Pancreas (tissue), 10 donors: ENCODE measurements at regions not wholly inside any gene's neighbourhood (a gene's known extent, or its start where the extent isn't known, plus 50 kb on each side); places are given as distances from the start of the nearest gene placed in this dataset.

Experiments
- ATAC-seq, 4 donors: fragments of 200-7000 bp; cut with Tn5 transposase; one replicate each; pipeline versions ENCODE4 v1.8.0 to v1.9.1; 2020; ENCODE audit warnings: mild to moderate bottlenecking in 4 of 4, moderate library complexity in 4 of 4
- DNase-seq, 6 donors: peaks; one replicate each; pipeline ENCODE4 v3.0.0-alpha.2; 2020
- FAIRE-seq: peaks from 2 replicates; lab custom pipeline; 2012; peaks lifted over from hg19 to GRCh38; lab: Jason Lieb, UNC
- H3K27ac ChIP-seq, 4 donors: fragments of 200-600 bp; sonication (generic); 1 replicate in 3 of 4; 2 replicates in 1 of 4; pipeline versions ENCODE4 v1.5.0 to v1.8.0; 2020
- H3K27me3 ChIP-seq, 4 donors: fragments of 200-600 bp; one replicate each; pipeline ENCODE4 v1.8.0; 2021
- H3K36me3 ChIP-seq, 3 donors: fragments of 200-600 bp; sonication (generic) in 1 of 3; one replicate each; pipeline versions ENCODE4 v1.5.0 to v1.8.0; 2020 to 2021
- H3K4me1 ChIP-seq, 3 donors: fragments of 200-600 bp; one replicate each; pipeline ENCODE4 v1.8.0; 2021
- H3K4me3 ChIP-seq, 4 donors: fragments of 200-600 bp; sonication (generic) in 2 of 4; one replicate each; pipeline versions ENCODE4 v1.5.0 to v1.8.0; 2020 to 2021
- H3K9me3 ChIP-seq, 4 donors: fragments of 200-600 bp; one replicate each; pipeline ENCODE4 v1.8.0; 2021
- CTCF ChIP-seq, 4 donors: fragments of 200-600 bp; sonication (generic) in 3 of 4; IDR thresholded peaks; one replicate each; pipeline versions ENCODE4 v1.5.0 to v1.8.0; 2021; ENCODE audit warnings: antibody characterized with exemption in 4 of 4
- WGBS, 2 donors: extraction: QIAGEN DNeasy Blood & Tissue Kit; methylation state at CpG; one replicate each; pipeline ENCODE4 v1.1.7; 2013; 5-methylcytosine and 5-hydroxymethylcytosine counted together
- intact Hi-C, 3 donors: fragments of 100-400 bp; cut with DNase I; formaldehyde crosslinking; loops; one replicate each; pipeline versions ENCODE4 v1.11.1 to v1.14.2; 2022
- donor health status: healthy with polysubstance abuse.
- donor health status: DM: no; HTN: no; CAD: no; lungs with moderate emphysema.
- donor health status: DM: no; HTN: no; CAD: no.
- donor health status: control.
- donor health status: control.
- donor health status: Bipolar disorder and iron deficiency.
- donor health status: DM: yes; HTN: yes; CAD: no.
- donor health status: DM: no; HTN: no; CAD: no.
- donor health status: DM: no; HTN: no; CAD: no.
- donor health status: DM: yes; HTN: yes; CAD: no.

GRCh38 chr6:48369100-48369499, 258.1 kb upstream of the PTCHD4 start:
- 77 to 88% methylated on average over 2 of the region's 2 CpGs for WGBS, 2 donors
- no peak for TF ChIP-seq CTCF (IDR thresholded peaks at IDR 0.05)
- no peak for DNase-seq
- no peaks in the 10 kb centered on the region for H3K4me1 ChIP-seq
- no peak overlapping the region for H3K27ac ChIP-seq
- H3K36me3 ChIP-seq = no peaks in the 10 kb centered on the region
- H3K9me3 ChIP-seq = no peaks in the 10 kb centered on the region
- ATAC-seq = no peak
- H3K27me3 ChIP-seq = no peaks in the 10 kb centered on the region
- FAIRE-seq = no peak
- H3K4me3 ChIP-seq = no peak overlapping the region
- intact Hi-C loops = no loop called here

- ATAC-seq (no peak), FAIRE-seq (no peak), DNase-seq (no peak)
- intact Hi-C loops = no loop called here
- WGBS, 2 donors = 24 to 49% methylated on average over 1 of the region's 1 CpG
- no peak overlapping the region for H3K4me3 ChIP-seq
- H3K9me3 ChIP-seq = no peaks in the 10 kb centered on the region
- H3K27me3 ChIP-seq = no peaks in the 10 kb centered on the region
- no peak for TF ChIP-seq CTCF (IDR thresholded peaks at IDR 0.05)
- H3K4me1 ChIP-seq = no peaks in the 10 kb centered on the region
- no peak overlapping the region for H3K27ac ChIP-seq
- no peaks in the 10 kb centered on the region for H3K36me3 ChIP-seq
These were observed 214.7 kb upstream of the PTCHD4 start for GRCh38 chr6:48325701-48326100.

- Histone ChIP-seq H3K4me1 (no peaks in the 10 kb centered on the region), H3K9me3 (no peaks in the 10 kb centered on the region), H3K4me3 (no peak overlapping the region), H3K36me3 (no peaks in the 10 kb centered on the region), H3K27ac (no peak overlapping the region), H3K27me3 (no peaks in the 10 kb centered on the region)
- FAIRE-seq = no peak
- no peak for ATAC-seq
- WGBS, 2 donors = 59 to 74% methylated on average over 5 of the region's 5 CpGs
- TF ChIP-seq CTCF (IDR thresholded peaks at IDR 0.05) = no peak
- no peak for DNase-seq
- intact Hi-C loops = no loop called here
These were observed 207.7 kb upstream of the PTCHD4 start for GRCh38 chr6:48318670-48319069.

GRCh38 chr6:48315915-48316314, 204.9 kb upstream of the PTCHD4 start:
- no peak for TF ChIP-seq CTCF (IDR thresholded peaks at IDR 0.05)
- DNase-seq = no peak
- intact Hi-C loops = no loop called here
- Histone ChIP-seq H3K4me3 (no peak overlapping the region), H3K9me3 (no peaks in the 10 kb centered on the region), H3K36me3 (no peaks in the 10 kb centered on the region), H3K27me3 (no peaks in the 10 kb centered on the region), H3K4me1 (no peaks in the 10 kb centered on the region), H3K27ac (no peak overlapping the region)
- ATAC-seq = no peak
- WGBS, 2 donors = 51 to 73% methylated on average over 1 of the region's 1 CpG
- no peak for FAIRE-seq

- H3K4me3 ChIP-seq = no peak overlapping the region
- DNase-seq = no peak
- no peak for ATAC-seq
- H3K27me3 ChIP-seq = no peaks in the 10 kb centered on the region
- no peaks in the 10 kb centered on the region for H3K4me1 ChIP-seq
- WGBS, 2 donors = 52 to 65% methylated on average over 5 of the region's 5 CpGs
- no peak overlapping the region for H3K27ac ChIP-seq
- no peaks in the 10 kb centered on the region for H3K36me3 ChIP-seq
- intact Hi-C loops = no loop called here
- H3K9me3 ChIP-seq = no peaks in the 10 kb centered on the region
- TF ChIP-seq CTCF (IDR thresholded peaks at IDR 0.05) = no peak
- FAIRE-seq = no peak
These were observed 204.2 kb upstream of the PTCHD4 start for GRCh38 chr6:48315051-48315719.
